Hematopoietic multipotent progenitor cell treated with erythropoietin and hydrocortisone succinate and interleukin-3 and kit ligand, for 4 days (in vitro differentiated cells): ENCODE measurements at regions not wholly inside any gene's neighbourhood (a gene's known extent, or its start where the extent isn't known, plus 50 kb on each side); places are given as distances from the start of the nearest gene placed in this dataset.
A peak's percentile ranks its signal among the peaks of the same experiment; 100 is the strongest.

Source experiments
- DNase-seq: peaks from one replicate; pipeline ENCODE4 v3.0.0-alpha.2; 2015

- no peak for DNase-seq
These were observed 154.5 kb upstream of the SPAG17 start for GRCh38 chr1:118339400-118340124.

GRCh38 chr1:118338936-118339335 is 153.9 kb upstream of the SPAG17 start:
- no peak for DNase-seq

- DNase-seq, result no peak
These were observed 152.3 kb upstream of the SPAG17 start for GRCh38 chr1:118337346-118337745.

GRCh38 chr1:118335331-118335732 is 150.3 kb upstream of the SPAG17 start:
- no peak for DNase-seq

- no peak for DNase-seq
These were observed 149.5 kb upstream of the SPAG17 start for GRCh38 chr1:118334506-118334905.

- no peak for DNase-seq
These were observed 148.7 kb upstream of the SPAG17 start for GRCh38 chr1:118333601-118334210.

- no peak for DNase-seq
These were observed 142.1 kb upstream of the SPAG17 start for GRCh38 chr1:118326960-118327629.

GRCh38 chr1:118325550-118326225 is 140.7 kb upstream of the SPAG17 start:
- no peak for DNase-seq

- no peak for DNase-seq
These were observed 138.2 kb upstream of the SPAG17 start for GRCh38 chr1:118323246-118323645.

- DNase-seq, result no peak
These were observed 137.3 kb upstream of the SPAG17 start for GRCh38 chr1:118322331-118322730.

GRCh38 chr1:118321840-118322239 is 136.8 kb upstream of the SPAG17 start:
- no peak for DNase-seq

- DNase-seq, result no peak
These were observed 133.0 kb upstream of the SPAG17 start for GRCh38 chr1:118317842-118318614.

- DNase-seq, result no peak
These were observed 121.8 kb upstream of the SPAG17 start for GRCh38 chr1:118306851-118307250.

GRCh38 chr1:118304722-118305359 is 119.8 kb upstream of the SPAG17 start:
- DNase-seq, result peak; percentile 13

GRCh38 chr1:118303534-118303933 is 118.5 kb upstream of the SPAG17 start:
- DNase-seq, result no peak

- no peak for DNase-seq
These were observed 118.0 kb upstream of the SPAG17 start for GRCh38 chr1:118303064-118303463.

GRCh38 chr1:118302145-118302544 is 117.1 kb upstream of the SPAG17 start:
- DNase-seq, result no peak

- no peak for DNase-seq
These were observed 115.8 kb upstream of the SPAG17 start for GRCh38 chr1:118300808-118301207.

- no peak for DNase-seq
These were observed 113.4 kb upstream of the SPAG17 start for GRCh38 chr1:118298397-118298796.

GRCh38 chr1:118297521-118297920 is 112.5 kb upstream of the SPAG17 start:
- no peak for DNase-seq

- DNase-seq, result no peak
These were observed 110.0 kb upstream of the SPAG17 start for GRCh38 chr1:118294875-118295642.
